Spleen (tissue), 11 donors: ENCODE measurements at regions not wholly inside any gene's neighbourhood (a gene's known extent, or its start where the extent isn't known, plus 50 kb on each side); places are given as distances from the start of the nearest gene placed in this dataset.

Experiments
- DNase-seq: peaks from one replicate; pipeline ENCODE4 v3.0.0-alpha.2; 2020
- H3K27ac ChIP-seq, 8 donors: fragments of 200-600 bp; sonication (generic) in 7 of 8; 1 replicate in 4 of 8; 2 replicates in 4 of 8; pipeline versions ENCODE4 v1.5.0 to v1.8.0; 2016 to 2021; ENCODE audit warnings: inconsistent platforms in 4 of 8, mild to moderate bottlenecking in 4 of 8, moderate library complexity in 1 of 8
- H3K27me3 ChIP-seq, 7 donors: fragments of 200-600 bp; sonication (generic) in 6 of 7; replicated peaks in 1 of 7; 1 replicate in 4 of 7; 2 replicates in 3 of 7; pipeline versions ENCODE4 v1.5.0 to v1.8.0; 2016 to 2021; ENCODE audit warnings: inconsistent platforms in 3 of 7, mild to moderate bottlenecking in 1 of 7
- H3K36me3 ChIP-seq, 6 donors: fragments of 200-600 bp; sonication (generic) in 5 of 6; 1 replicate in 4 of 6; 2 replicates in 2 of 6; pipeline versions ENCODE4 v1.5.0 to v1.8.0; 2016 to 2021; ENCODE audit warnings: inconsistent platforms in 2 of 6
- H3K4me1 ChIP-seq, 6 donors: fragments of 200-600 bp; sonication (generic) in 5 of 6; 1 replicate in 3 of 6; 2 replicates in 3 of 6; pipeline versions ENCODE4 v1.5.0 to v1.8.0; 2016 to 2021; ENCODE audit warnings: inconsistent platforms in 3 of 6
- H3K4me3 ChIP-seq, 8 donors: fragments of 200-600 bp; sonication (generic) in 7 of 8; 1 replicate in 4 of 8; 2 replicates in 4 of 8; pipeline versions ENCODE4 v1.5.0 to v1.8.0; 2016 to 2021; ENCODE audit warnings: inconsistent platforms in 4 of 8, mild to moderate bottlenecking in 4 of 8, moderate library complexity in 2 of 8
- H3K9me3 ChIP-seq, 8 donors: fragments of 200-600 bp; sonication (generic) in 7 of 8; 1 replicate in 4 of 8; 2 replicates in 4 of 8; pipeline versions ENCODE4 v1.5.0 to v1.8.0; 2016 to 2021; ENCODE audit warnings: inconsistent platforms in 4 of 8
- CTCF ChIP-seq, 11 experiments: fragments of 200-600 bp in 7 of 11; fragments of 450-650 bp in 4 of 11; sonication (generic) in 4 of 11; IDR thresholded peaks in 8 of 11; conservative IDR thresholded peaks in 3 of 11; 1 replicate in 7 of 11; 2 replicates in 4 of 11; pipeline versions ENCODE4 v1.4.0 to v1.8.0; 2016 to 2021; ENCODE audit warnings: antibody characterized with exemption in 11 of 11, inconsistent platforms in 4 of 11, mild to moderate bottlenecking in 1 of 11
- POLR2A ChIP-seq, 3 donors: fragments of 450-650 bp; IDR thresholded peaks; one replicate each; pipeline ENCODE4 v1.5.1; 2017; ENCODE audit warnings: antibody characterized with exemption in 3 of 3, mild to moderate bottlenecking in 1 of 3
- POLR2AphosphoS5 ChIP-seq, 3 donors: sonication (generic); formaldehyde crosslinking; IDR thresholded peaks; one replicate each; pipeline ENCODE4 v1.5.1; 2017; ENCODE audit warnings: antibody characterized with exemption in 3 of 3
- WGBS, 5 donors: extraction: QIAGEN DNeasy Blood & Tissue Kit in 3 of 5; methylation state at CpG; one replicate each; pipeline versions ENCODE4 v1.1.5 to v1.1.7; 2013 to 2018; 5-methylcytosine and 5-hydroxymethylcytosine counted together
- intact Hi-C: fragments of 100-400 bp; cut with DNase I; formaldehyde crosslinking; loops from one replicate; pipeline ENCODE4 v1.15.0; 2023; ENCODE audit warnings: low total_unique reads
- donor health status: healthy with polysubstance abuse.
- donor health status: DM: no; HTN: no; CAD: no; lungs with moderate emphysema.
- donor health status: DM: no; HTN: no; CAD: no.
- donor health status: Bipolar disorder and iron deficiency.
- donor health status: healthy.
- donor health status: DM: no; HTN: no; CAD: no.
- donor health status: DM: yes; HTN: yes; CAD: no.

GRCh38 chr2:59903994-59904544 lies 649.4 kb downstream of the BCL11A start:
- H3K9me3 ChIP-seq, result no peaks in the 10 kb centered on the region
- DNase-seq, result no peak
- H3K27me3 ChIP-seq, result no peaks in the 10 kb centered on the region
- no peaks in the 10 kb centered on the region for H3K4me1 ChIP-seq
- 83 to 89% (median 86%) methylated on average over 9 of the region's 9 CpGs for WGBS, 5 donors
- no peak overlapping the region for H3K27ac ChIP-seq
- intact Hi-C loops, result no loop called here
- no peak overlapping the region for H3K4me3 ChIP-seq
- no peaks in the 10 kb centered on the region for H3K36me3 ChIP-seq
- TF ChIP-seq POLR2A (IDR thresholded peaks at IDR 0.05) (no peak), CTCF (IDR thresholded peaks at IDR 0.05 in 8 of 11, conservative IDR thresholded peaks at IDR 0.05 in 3 of 11) (no peak), POLR2AphosphoS5 (IDR thresholded peaks at IDR 0.05) (no peak)

GRCh38 chr2:59900728-59901452 lies 652.6 kb downstream of the BCL11A start:
- Histone ChIP-seq H3K27me3 (no peaks in the 10 kb centered on the region), H3K9me3 (no peaks in the 10 kb centered on the region), H3K4me3 (no peak overlapping the region), H3K4me1 (no peaks in the 10 kb centered on the region), H3K36me3 (no peaks in the 10 kb centered on the region), H3K27ac (no peak overlapping the region)
- WGBS, 5 donors, result 81 to 90% (median 90%) methylated on average over 6 of the region's 6 CpGs
- no peak for DNase-seq
- no peak for TF ChIP-seq CTCF (IDR thresholded peaks at IDR 0.05 in 8 of 11, conservative IDR thresholded peaks at IDR 0.05 in 3 of 11)
- no peak for TF ChIP-seq POLR2AphosphoS5 (IDR thresholded peaks at IDR 0.05)
- no peak for TF ChIP-seq POLR2A (IDR thresholded peaks at IDR 0.05)
- intact Hi-C loops, result no loop called here

- Histone ChIP-seq H3K9me3 (no peaks in the 10 kb centered on the region), H3K27me3 (no peaks in the 10 kb centered on the region), H3K27ac (no peak overlapping the region), H3K4me1 (no peaks in the 10 kb centered on the region), H3K4me3 (no peak overlapping the region), H3K36me3 (no peaks in the 10 kb centered on the region)
- intact Hi-C loops, result no loop called here
- 84 to 91% (median 87%) methylated on average over 3 of the region's 3 CpGs for WGBS, 5 donors
- TF ChIP-seq POLR2A (IDR thresholded peaks at IDR 0.05), result no peak
- no peak for TF ChIP-seq CTCF (IDR thresholded peaks at IDR 0.05 in 8 of 11, conservative IDR thresholded peaks at IDR 0.05 in 3 of 11)
- no peak for TF ChIP-seq POLR2AphosphoS5 (IDR thresholded peaks at IDR 0.05)
- no peak for DNase-seq
Observed at GRCh38 chr2:59899692-59900091, 653.8 kb downstream of the BCL11A start.

GRCh38 chr2:59896499-59897245 lies 656.8 kb downstream of the BCL11A start:
- Histone ChIP-seq H3K36me3 (no peaks in the 10 kb centered on the region), H3K27me3 (no peaks in the 10 kb centered on the region), H3K9me3 (no peaks in the 10 kb centered on the region), H3K4me3 (no peak overlapping the region), H3K27ac (no peak overlapping the region), H3K4me1 (no peaks in the 10 kb centered on the region)
- TF ChIP-seq POLR2A (IDR thresholded peaks at IDR 0.05) (no peak), POLR2AphosphoS5 (IDR thresholded peaks at IDR 0.05) (no peak), CTCF (IDR thresholded peaks at IDR 0.05 in 8 of 11, conservative IDR thresholded peaks at IDR 0.05 in 3 of 11) (no peak)
- intact Hi-C loops, result no loop called here
- DNase-seq, result no peak
- WGBS, 5 donors, result 72 to 87% (median 80%) methylated on average over 3 of the region's 3 CpGs
